A673 (cell line): ENCODE measurements at regions not wholly inside any gene's neighbourhood (a gene's known extent, or its start where the extent isn't known, plus 50 kb on each side); places are given as distances from the start of the nearest gene placed in this dataset.

Experiments
- BruUV-seq: library from RNA; stranded (reverse); fragments of 400-500 nt; replicated peaks from 2 replicates; lab custom pipeline; 2021; lab: Mats Ljungman, UMichigan
- CTCF ChIA-PET: fragments of 300-600 bp; sonication (Branson Sonifier 250); formaldehyde crosslinking; loops from one replicate; lab custom pipeline; 2022; ENCODE audit warnings: antibody characterized with exemption; lab: Charles Lee
- POLR2A ChIA-PET: fragments of 300-600 bp; sonication (Branson Sonifier 250); formaldehyde crosslinking; loops from one replicate; lab custom pipeline; 2022; ENCODE audit warnings: antibody characterized with exemption; ENCODE audit not compliant: low non-redundant PET; lab: Charles Lee
- DNase-seq: peaks from one replicate; pipeline ENCODE4 v3.0.0-alpha.2; 2015; ENCODE audit warnings: low spot score
- H3K27ac ChIP-seq: fragments of 200-600 bp; sonication (generic); 2 replicates; pipeline ENCODE4 v1.5.1; 2016; ENCODE audit warnings: mixed run types, low read depth, mild to moderate bottlenecking, mixed read lengths, antibody characterized with exemption, low read length; ENCODE audit not compliant: poor library complexity, severe bottlenecking
- H3K27me3 ChIP-seq: fragments of 200-600 bp; sonication (generic); replicated peaks from 2 replicates; pipeline ENCODE4 v1.6.1; 2017; ENCODE audit warnings: mixed run types, low read depth, mild to moderate bottlenecking, mixed read lengths, antibody characterized with exemption, low read length; ENCODE audit not compliant: insufficient read depth, poor library complexity
- H3K36me3 ChIP-seq: fragments of 200-600 bp; sonication (generic); 2 replicates; pipeline ENCODE4 v1.6.1; 2016; ENCODE audit warnings: mixed run types, mild to moderate bottlenecking, mixed read lengths, antibody characterized with exemption, low read length; ENCODE audit not compliant: insufficient read depth, poor library complexity, severe bottlenecking
- H3K4me1 ChIP-seq: fragments of 200-600 bp; sonication (generic); 2 replicates; pipeline ENCODE4 v1.6.1; 2017; ENCODE audit warnings: mixed run types, mild to moderate bottlenecking, mixed read lengths, antibody characterized with exemption, low read length; ENCODE audit not compliant: insufficient read depth, poor library complexity, severe bottlenecking
- H3K4me3 ChIP-seq: fragments of 200-600 bp; sonication (generic); 2 replicates; pipeline ENCODE4 v1.5.1; 2016; ENCODE audit warnings: low read depth, mixed run types, mild to moderate bottlenecking, mixed read lengths, low read length; ENCODE audit not compliant: poor library complexity, severe bottlenecking
- H3K9me3 ChIP-seq: fragments of 200-600 bp; sonication (generic); 2 replicates; pipeline ENCODE4 v1.6.1; 2016; ENCODE audit warnings: mixed run types, low read depth, mild to moderate bottlenecking, mixed read lengths, antibody characterized with exemption, low read length; ENCODE audit not compliant: poor library complexity, severe bottlenecking
- EZH2 ChIP-seq: fragments of 200-600 bp; sonication (generic); IDR thresholded peaks from 2 replicates; pipeline ENCODE4 v1.6.1; 2017; ENCODE audit warnings: borderline replicate concordance, low read depth, mild to moderate bottlenecking, mixed read lengths, antibody characterized with exemption, low read length; ENCODE audit not compliant: poor library complexity, severe bottlenecking
- intact Hi-C: fragments of 100-400 bp; cut with micrococcal nuclease; formaldehyde crosslinking; loops from one replicate; pipeline ENCODE4 v1.10.0; 2022; ENCODE audit not compliant: unreplicated experiment
- TF ChIP-seq, protein P1 (sequence below): fragments of 300-800, 200-600 bp; sonication (generic); conservative IDR thresholded peaks from 2 replicates; pipeline ENCODE4 v1.5.1; 2017; ENCODE audit warnings: low read depth, mild to moderate bottlenecking, antibody characterized with exemption, low read length, moderate library complexity, mixed read lengths

DNA sequence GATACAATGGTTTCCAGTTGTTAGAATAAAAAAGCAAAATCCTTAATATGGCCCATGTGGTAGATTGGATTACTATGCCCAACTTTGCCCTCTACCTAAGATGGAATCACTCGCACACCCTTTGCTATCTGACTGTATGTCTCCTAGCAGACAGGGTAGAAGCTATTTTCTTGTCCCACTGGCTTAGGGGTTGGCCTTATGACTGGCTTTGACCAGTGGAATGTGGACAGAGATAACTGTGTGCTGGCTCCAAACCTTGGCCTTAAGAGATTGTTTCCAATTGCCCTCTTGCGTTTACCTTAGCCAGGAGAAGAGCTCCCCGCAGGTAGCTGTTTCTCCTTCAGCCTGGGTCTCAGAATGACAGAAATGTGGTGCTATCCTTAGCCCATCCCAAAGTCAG is 355.9 kb downstream of the BCOR start:
- no TSS peak for BruUV-seq
- H3K9me3 ChIP-seq = no peaks in the 10 kb centered on the region
- ChIA-PET POLR2A (no interaction called here), CTCF (no interaction called here)
- H3K4me3 ChIP-seq = no peak overlapping the region
- no peaks in the 10 kb centered on the region for H3K4me1 ChIP-seq
- H3K27me3 ChIP-seq = no peaks in the 10 kb centered on the region
- H3K36me3 ChIP-seq = no peaks in the 10 kb centered on the region
- intact Hi-C loops = no loop called here
- no peak for DNase-seq
- TF ChIP-seq EZH2 = no peak
- TF ChIP-seq, protein P1, sequence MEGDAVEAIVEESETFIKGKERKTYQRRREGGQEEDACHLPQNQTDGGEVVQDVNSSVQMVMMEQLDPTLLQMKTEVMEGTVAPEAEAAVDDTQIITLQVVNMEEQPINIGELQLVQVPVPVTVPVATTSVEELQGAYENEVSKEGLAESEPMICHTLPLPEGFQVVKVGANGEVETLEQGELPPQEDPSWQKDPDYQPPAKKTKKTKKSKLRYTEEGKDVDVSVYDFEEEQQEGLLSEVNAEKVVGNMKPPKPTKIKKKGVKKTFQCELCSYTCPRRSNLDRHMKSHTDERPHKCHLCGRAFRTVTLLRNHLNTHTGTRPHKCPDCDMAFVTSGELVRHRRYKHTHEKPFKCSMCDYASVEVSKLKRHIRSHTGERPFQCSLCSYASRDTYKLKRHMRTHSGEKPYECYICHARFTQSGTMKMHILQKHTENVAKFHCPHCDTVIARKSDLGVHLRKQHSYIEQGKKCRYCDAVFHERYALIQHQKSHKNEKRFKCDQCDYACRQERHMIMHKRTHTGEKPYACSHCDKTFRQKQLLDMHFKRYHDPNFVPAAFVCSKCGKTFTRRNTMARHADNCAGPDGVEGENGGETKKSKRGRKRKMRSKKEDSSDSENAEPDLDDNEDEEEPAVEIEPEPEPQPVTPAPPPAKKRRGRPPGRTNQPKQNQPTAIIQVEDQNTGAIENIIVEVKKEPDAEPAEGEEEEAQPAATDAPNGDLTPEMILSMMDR = no peak
- no peak overlapping the region for H3K27ac ChIP-seq

- no peak overlapping the region for H3K27ac ChIP-seq
- POLR2A ChIA-PET = no interaction called here
- no peaks in the 10 kb centered on the region for H3K36me3 ChIP-seq
- no peak overlapping the region for H3K4me3 ChIP-seq
- CTCF ChIA-PET = no interaction called here
- intact Hi-C loops = no loop called here
- H3K9me3 ChIP-seq = no peaks in the 10 kb centered on the region
- no peak for TF ChIP-seq EZH2
- TF ChIP-seq, protein P1 = no peak
- BruUV-seq = no TSS peak
- DNase-seq = no peak
- H3K27me3 ChIP-seq = no peaks in the 10 kb centered on the region
- no peaks in the 10 kb centered on the region for H3K4me1 ChIP-seq
These were observed 351.9 kb downstream of the BCOR start for GRCh38 chrX:39745818-39746217.

DNA sequence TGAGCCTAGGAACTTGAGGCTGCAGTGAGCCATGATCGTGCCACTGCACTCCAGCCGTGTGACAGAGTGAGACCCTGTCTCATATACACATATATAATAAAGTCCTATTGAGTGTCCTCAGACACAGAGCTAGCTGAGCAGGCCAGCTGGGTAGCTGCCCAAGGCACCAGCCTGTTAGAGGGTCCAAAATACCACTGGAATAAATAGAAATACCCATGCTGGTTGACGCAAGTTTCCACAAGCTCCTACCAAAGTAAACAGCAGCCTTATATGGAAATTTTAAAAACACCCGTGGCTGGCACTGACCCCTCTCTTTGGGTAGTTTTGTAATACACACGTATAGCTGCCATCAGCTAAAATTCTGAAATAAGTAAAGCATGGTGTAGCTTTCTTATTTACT is 348.6 kb downstream of the BCOR start:
- intact Hi-C loops = no loop called here
- CTCF ChIA-PET = no interaction called here
- BruUV-seq = no TSS peak
- no peak overlapping the region for H3K27ac ChIP-seq
- DNase-seq = no peak
- TF ChIP-seq, protein P1 = no peak
- TF ChIP-seq EZH2 = no peak
- no peaks in the 10 kb centered on the region for H3K36me3 ChIP-seq
- no peaks in the 10 kb centered on the region for H3K27me3 ChIP-seq
- POLR2A ChIA-PET = no interaction called here
- no peaks in the 10 kb centered on the region for H3K9me3 ChIP-seq
- no peak overlapping the region for H3K4me3 ChIP-seq
- no peaks in the 10 kb centered on the region for H3K4me1 ChIP-seq
